Ramos (cell line): ENCODE measurements at regions not wholly inside any gene's neighbourhood (a gene's known extent, or its start where the extent isn't known, plus 50 kb on each side); places are given as distances from the start of the nearest gene placed in this dataset.

Experiments used
- in situ Hi-C: fragments of 300-500 bp; cut with MboI; formaldehyde crosslinking; loops from one replicate; pipeline ENCODE4 v1.14.3; 2022; ENCODE audit warnings: low sequenced_read_pairs; ENCODE audit not compliant: unreplicated experiment

GRCh38 chr13:22137361-22138050 lies 466.6 kb downstream of the FGF9 start:
- in situ Hi-C loops: no loop called here

GRCh38 chr13:22138947-22139346 lies 468.1 kb downstream of the FGF9 start:
- in situ Hi-C loops: no loop called here

DNA sequence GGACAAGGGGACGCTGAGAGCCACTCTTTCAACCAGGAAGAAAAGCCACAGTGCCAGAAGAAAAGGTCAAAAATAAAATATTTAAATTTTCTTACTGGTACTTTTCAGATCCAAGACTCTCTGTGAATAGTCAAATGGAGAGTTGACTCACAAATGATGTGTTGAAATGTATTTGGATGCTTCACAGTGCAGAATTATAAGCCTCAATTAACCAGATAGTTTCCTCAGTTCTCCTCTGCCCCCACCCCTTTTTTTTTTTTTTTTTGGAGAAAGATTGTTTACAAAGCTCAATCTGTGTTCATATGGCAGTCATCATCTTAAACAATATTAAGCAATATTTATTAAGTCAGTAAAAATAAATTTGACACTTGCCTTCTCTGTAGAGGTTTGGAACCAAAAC lies 470.8 kb downstream of the FGF9 start:
- in situ Hi-C loops: no loop called here

DNA sequence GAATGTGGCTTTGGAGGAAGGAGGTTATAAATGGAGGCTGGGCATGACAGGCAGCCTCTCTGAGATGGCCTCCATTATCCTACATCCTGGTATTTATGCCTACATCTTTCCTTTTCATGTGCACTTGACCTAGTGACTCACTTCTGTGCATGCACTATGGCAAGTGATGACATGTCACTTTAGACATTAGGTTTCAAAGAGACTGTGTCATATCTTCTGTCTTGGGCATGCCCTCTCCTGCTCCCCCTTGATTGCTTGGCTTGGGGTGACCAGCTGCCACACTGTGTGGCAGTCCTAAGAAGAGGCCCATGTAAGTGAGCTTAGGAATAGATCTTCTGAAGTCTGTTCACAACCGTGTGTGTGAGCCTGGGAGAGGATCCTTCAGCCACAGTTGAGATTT lies 472.8 kb downstream of the FGF9 start:
- in situ Hi-C loops: no loop called here

- in situ Hi-C loops: no loop called here
These were observed 473.9 kb downstream of the FGF9 start for GRCh38 chr13:22144806-22145205.

GRCh38 chr13:22148187-22148586 lies 477.3 kb downstream of the FGF9 start:
- in situ Hi-C loops: no loop called here

DNA sequence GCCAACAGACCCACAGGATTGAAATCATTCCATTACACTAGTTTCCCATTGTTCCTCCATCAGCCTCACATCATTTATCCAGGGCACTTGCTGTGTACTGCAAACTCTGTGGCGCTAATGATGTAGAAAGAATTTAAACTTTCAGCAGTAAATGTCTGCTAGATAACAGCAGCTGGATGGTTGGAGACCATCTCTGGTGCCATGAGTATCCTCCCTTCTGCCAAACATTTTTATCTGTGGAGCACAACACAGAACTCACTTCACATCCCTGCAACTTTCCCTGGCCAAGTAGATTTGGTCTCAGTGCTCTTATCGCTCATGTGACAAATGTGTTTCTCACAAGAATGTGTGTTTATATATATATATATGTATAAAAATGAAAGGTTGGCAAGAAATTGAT lies 481.9 kb downstream of the FGF9 start:
- in situ Hi-C loops: no loop called here

GRCh38 chr13:22154041-22154440 lies 483.2 kb downstream of the FGF9 start:
- in situ Hi-C loops: no loop called here

DNA sequence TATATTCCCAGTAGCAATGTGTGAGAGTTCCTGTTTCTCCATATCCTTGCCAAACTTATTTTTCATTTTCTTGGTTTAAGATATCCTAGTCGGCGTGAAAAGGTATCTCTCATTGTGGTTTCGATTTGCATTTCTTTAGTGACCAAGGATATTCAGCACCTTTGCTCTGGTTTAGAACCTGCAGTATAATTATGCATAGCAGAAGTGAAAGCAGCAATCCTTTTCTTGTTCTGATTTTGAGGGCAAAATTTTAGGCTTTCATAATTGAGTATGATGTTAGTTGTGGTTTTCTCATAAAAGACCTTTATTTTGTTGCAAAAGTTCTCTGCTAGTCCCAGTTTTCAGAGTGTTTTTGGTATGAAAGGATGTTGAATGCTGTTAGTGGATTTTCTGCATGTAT lies 491.0 kb downstream of the FGF9 start:
- in situ Hi-C loops: no loop called here

DNA sequence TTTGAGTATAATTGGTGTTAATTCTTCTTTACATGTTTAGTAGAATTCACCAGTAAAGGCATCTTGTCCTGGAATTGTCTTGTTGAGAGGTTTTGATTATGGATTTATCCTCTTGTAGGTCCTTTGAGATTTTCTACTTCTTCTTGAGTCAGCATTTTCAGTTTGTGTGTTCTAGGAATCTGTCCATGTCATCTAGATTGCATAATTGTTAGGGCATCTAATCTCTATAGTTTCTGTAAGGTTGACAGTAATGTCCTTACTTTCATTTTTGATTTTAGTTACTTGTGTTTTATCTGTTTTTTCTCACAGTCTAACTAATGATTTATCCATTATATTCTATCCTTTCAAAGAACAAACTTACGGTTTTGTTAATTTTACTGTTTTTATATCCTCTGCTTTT lies 492.0 kb downstream of the FGF9 start:
- in situ Hi-C loops: no loop called here

- in situ Hi-C loops: no loop called here
These were observed 497.7 kb downstream of the FGF9 start for GRCh38 chr13:22168437-22169190.

DNA sequence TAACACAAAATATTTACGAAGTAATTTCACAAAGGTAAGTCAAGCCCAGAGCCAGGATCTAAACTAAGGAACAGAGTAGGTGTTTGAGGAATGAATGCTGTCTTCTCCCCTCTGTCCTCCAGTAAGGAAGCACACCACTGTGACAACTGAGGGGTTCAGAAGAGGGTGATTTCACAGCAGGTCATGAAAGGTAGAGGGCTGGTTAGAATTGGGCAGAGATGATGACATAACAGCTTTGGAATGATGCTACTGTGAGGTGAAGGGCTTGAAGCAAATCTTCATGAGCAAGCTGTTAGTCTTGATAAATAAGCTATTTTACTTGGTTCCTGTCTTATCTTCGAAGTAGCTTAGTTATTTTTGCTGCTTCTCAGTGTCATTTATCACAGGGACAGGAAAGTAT lies 498.6 kb downstream of the FGF9 start:
- in situ Hi-C loops: no loop called here

DNA sequence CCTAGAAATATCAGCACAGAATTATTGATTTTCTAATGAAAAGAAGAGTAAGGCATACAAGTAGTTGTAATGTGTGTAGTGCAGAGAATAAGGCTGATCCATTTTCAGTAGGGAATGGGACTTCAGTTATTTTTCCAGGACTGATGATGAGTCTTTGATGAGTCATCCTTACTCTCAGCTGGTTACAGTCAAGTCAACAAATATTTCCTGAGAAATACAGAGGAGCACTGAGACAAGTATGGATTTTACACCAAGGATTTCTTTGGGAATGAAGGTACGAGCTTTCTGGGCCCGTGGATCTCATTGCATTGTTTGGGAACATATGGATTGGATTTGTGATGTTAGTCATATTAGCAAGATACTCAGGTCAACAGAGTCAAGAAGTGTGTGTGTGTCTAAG lies 502.7 kb downstream of the FGF9 start:
- in situ Hi-C loops: no loop called here

- in situ Hi-C loops: no loop called here
These were observed 504.4 kb downstream of the FGF9 start for GRCh38 chr13:22175241-22175640.

DNA sequence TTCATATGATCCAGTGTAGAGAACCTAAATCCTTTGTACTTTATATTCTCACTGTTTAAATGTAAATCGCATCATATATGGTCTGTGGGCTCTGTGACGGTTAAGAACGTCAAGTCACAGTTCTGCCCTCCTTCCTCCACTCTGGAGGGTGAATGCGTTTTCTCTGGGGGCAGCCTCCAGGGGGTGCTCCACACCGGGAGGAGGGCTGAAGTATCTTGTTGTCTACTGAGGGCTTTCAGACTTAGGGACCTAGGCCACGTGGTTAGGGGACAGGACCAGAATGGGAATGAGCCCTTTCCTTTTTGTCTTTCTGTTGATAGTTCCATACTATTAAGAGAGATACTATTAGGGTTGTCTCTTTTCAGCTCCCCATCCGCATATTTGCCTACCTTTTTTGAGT lies 504.9 kb downstream of the FGF9 start:
- in situ Hi-C loops: no loop called here

GRCh38 chr13:22176968-22177520 lies 506.2 kb downstream of the FGF9 start:
- in situ Hi-C loops: no loop called here

DNA sequence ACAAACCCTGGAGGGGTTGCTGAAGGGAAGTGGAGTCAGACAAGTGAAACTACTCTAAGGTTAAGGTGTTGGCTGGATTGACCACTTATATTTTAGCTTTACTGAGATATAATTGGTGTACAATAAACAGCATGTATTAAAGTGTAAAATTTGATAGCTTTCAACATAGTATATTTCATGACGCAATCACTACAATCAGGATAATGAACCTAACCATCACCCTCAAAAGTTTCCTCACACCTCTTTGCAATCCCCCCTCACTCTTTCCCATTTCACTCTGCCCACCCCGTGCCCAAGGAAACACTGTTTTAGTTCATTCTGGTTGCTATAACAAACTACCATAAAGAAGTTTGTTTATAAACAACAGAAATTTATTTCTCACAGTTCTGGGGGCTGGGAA lies 508.0 kb downstream of the FGF9 start:
- in situ Hi-C loops: no loop called here

- in situ Hi-C loops: no loop called here
These were observed 516.5 kb downstream of the FGF9 start for GRCh38 chr13:22187329-22187728.

- in situ Hi-C loops: no loop called here
These were observed 518.5 kb downstream of the FGF9 start for GRCh38 chr13:22189176-22190048.

GRCh38 chr13:22193070-22193469 lies 522.2 kb downstream of the FGF9 start:
- in situ Hi-C loops: no loop called here
